ENCODE measurements at regions not wholly inside any gene's neighbourhood (a gene's known extent, or its start where the extent isn't known, plus 50 kb on each side); places are given as distances from the start of the nearest gene placed in this dataset.

GRCh38 chr3:18010001-18010400 lies 267.6 kb upstream of the TBC1D5 start:
- in situ Hi-C loops (cut with MboI; ENCODE audit: low sequenced_read_pairs in 4 of 4) = no loop called here

DNA sequence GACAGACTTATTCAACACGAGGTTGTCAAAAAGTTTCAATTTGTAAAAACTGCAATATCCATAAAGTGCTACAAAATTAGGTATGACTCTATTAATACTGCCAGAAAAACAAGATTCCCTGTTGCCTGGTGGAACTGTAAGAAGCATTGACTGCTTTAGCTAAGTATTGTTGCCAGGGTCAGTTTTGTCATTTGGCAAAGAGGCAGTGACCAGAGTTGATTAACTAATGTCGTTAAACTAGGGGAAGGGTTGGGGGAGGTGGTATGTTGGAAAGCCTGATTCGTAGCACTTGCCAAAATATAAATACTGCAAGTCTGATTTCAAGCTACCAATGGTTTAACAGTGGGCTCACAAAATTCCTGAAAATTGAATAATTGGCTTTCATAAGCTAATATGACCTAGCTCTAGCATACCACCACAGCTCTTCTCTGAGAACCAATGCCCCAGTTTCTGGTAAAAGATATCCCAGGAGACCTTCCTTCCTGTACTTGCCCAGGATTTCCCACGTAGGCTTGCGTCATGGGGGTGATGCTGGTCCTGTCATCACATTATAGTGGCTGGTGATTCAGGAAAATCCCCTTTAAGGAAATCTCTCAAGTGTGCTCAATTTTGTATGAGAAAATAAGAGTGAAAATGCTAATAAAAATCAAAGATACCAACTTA lies 266.4 kb upstream of the TBC1D5 start:
- in situ Hi-C loops (cut with MboI; ENCODE audit: low sequenced_read_pairs in 4 of 4) = no loop called here
- Histone ChIP-seq H3K36me3 (no peaks in the 10 kb centered on the region), H3K4me1 (no peaks in the 10 kb centered on the region), H3K27ac (no peak overlapping the region), H3K9me3 (no peaks in the 10 kb centered on the region), H3K4me3 (no peak overlapping the region), H3K27me3 (no peaks in the 10 kb centered on the region)
- intact Hi-C loops (cut with DNase I; ENCODE audit: low total_unique reads) = no loop called here
- TF ChIP-seq, protein P1, sequence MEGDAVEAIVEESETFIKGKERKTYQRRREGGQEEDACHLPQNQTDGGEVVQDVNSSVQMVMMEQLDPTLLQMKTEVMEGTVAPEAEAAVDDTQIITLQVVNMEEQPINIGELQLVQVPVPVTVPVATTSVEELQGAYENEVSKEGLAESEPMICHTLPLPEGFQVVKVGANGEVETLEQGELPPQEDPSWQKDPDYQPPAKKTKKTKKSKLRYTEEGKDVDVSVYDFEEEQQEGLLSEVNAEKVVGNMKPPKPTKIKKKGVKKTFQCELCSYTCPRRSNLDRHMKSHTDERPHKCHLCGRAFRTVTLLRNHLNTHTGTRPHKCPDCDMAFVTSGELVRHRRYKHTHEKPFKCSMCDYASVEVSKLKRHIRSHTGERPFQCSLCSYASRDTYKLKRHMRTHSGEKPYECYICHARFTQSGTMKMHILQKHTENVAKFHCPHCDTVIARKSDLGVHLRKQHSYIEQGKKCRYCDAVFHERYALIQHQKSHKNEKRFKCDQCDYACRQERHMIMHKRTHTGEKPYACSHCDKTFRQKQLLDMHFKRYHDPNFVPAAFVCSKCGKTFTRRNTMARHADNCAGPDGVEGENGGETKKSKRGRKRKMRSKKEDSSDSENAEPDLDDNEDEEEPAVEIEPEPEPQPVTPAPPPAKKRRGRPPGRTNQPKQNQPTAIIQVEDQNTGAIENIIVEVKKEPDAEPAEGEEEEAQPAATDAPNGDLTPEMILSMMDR (IDR thresholded peaks at IDR 0.05 in 4 of 5, conservative IDR thresholded peaks at IDR 0.05 in 1 of 5) = no peak
- no peak for TF ChIP-seq POLR2A (IDR thresholded peaks at IDR 0.05)
- ATAC-seq (no peak), DNase-seq (no peak)

More at GRCh38 chr3:18010001-18010400, 267.6 kb upstream of the TBC1D5 start:
- Histone ChIP-seq H3K4me3 (no peak overlapping the region), H3K36me3 (no peaks in the 10 kb centered on the region), H3K9me3 (no peaks in the 10 kb centered on the region), H3K4me1 (no peaks in the 10 kb centered on the region), H3K27me3 (no peaks in the 10 kb centered on the region), H3K27ac (no peak overlapping the region)
- intact Hi-C loops (cut with DNase I; ENCODE audit: low total_unique reads) = no loop called here
- DNase-seq (no peak), ATAC-seq (no peak)
- no peak for TF ChIP-seq POLR2A (IDR thresholded peaks at IDR 0.05)
- TF ChIP-seq, protein P1 (IDR thresholded peaks at IDR 0.05 in 4 of 5, conservative IDR thresholded peaks at IDR 0.05 in 1 of 5) = no peak

- in situ Hi-C loops (cut with MboI; ENCODE audit: low sequenced_read_pairs in 4 of 4) (no loop called here), intact Hi-C loops (cut with DNase I; ENCODE audit: low total_unique reads) (no loop called here)
- no peak overlapping the region for H3K4me3 ChIP-seq
- no peak overlapping the region for H3K27ac ChIP-seq
- ATAC-seq = no peak
- H3K4me1 ChIP-seq = no peaks in the 10 kb centered on the region
- no peaks in the 10 kb centered on the region for H3K36me3 ChIP-seq
- no peaks in the 10 kb centered on the region for H3K9me3 ChIP-seq
- DNase-seq = no peak
- TF ChIP-seq POLR2A (IDR thresholded peaks at IDR 0.05) = no peak
- TF ChIP-seq, protein P1 (IDR thresholded peaks at IDR 0.05 in 4 of 5, conservative IDR thresholded peaks at IDR 0.05 in 1 of 5) = no peak
- H3K27me3 ChIP-seq = no peaks in the 10 kb centered on the region
Measured at GRCh38 chr3:18007980-18008379, 265.5 kb upstream of the TBC1D5 start.

- Histone ChIP-seq H3K27me3 (no peaks in the 10 kb centered on the region), H3K4me3 (no peak overlapping the region), H3K9me3 (no peaks in the 10 kb centered on the region), H3K27ac (no peak overlapping the region), H3K4me1 (no peaks in the 10 kb centered on the region), H3K36me3 (no peaks in the 10 kb centered on the region)
- no peak for TF ChIP-seq POLR2A (IDR thresholded peaks at IDR 0.05)
- TF ChIP-seq, protein P1 (IDR thresholded peaks at IDR 0.05 in 4 of 5, conservative IDR thresholded peaks at IDR 0.05 in 1 of 5) = no peak
- ATAC-seq (no peak), DNase-seq (no peak)
- in situ Hi-C loops (cut with MboI; ENCODE audit: low sequenced_read_pairs in 4 of 4) = no loop called here
- intact Hi-C loops (cut with DNase I; ENCODE audit: low total_unique reads) = no loop called here
Measured at GRCh38 chr3:17995769-17996168, 253.3 kb upstream of the TBC1D5 start.

GRCh38 chr3:17994167-17994566 lies 251.7 kb upstream of the TBC1D5 start:
- intact Hi-C loops (cut with DNase I; ENCODE audit: low total_unique reads) (no loop called here), in situ Hi-C loops (cut with MboI; ENCODE audit: low sequenced_read_pairs in 4 of 4) (no loop called here)
- TF ChIP-seq, protein P1 (IDR thresholded peaks at IDR 0.05 in 4 of 5, conservative IDR thresholded peaks at IDR 0.05 in 1 of 5) = no peak
- TF ChIP-seq POLR2A (IDR thresholded peaks at IDR 0.05) = no peak
- Histone ChIP-seq H3K9me3 (no peaks in the 10 kb centered on the region), H3K27me3 (no peaks in the 10 kb centered on the region), H3K4me1 (no peaks in the 10 kb centered on the region), H3K4me3 (no peak overlapping the region), H3K36me3 (no peaks in the 10 kb centered on the region), H3K27ac (no peak overlapping the region)
- DNase-seq (no peak), ATAC-seq (no peak)
